ENCODE measurements at regions not wholly inside any gene's neighbourhood (a gene's known extent, or its start where the extent isn't known, plus 50 kb on each side); places are given as distances from the start of the nearest gene placed in this dataset.

- no peak for DNase-seq
These were observed 212.5 kb upstream of the CNR1 start for GRCh38 chr6:88378639-88379038.

DNA sequence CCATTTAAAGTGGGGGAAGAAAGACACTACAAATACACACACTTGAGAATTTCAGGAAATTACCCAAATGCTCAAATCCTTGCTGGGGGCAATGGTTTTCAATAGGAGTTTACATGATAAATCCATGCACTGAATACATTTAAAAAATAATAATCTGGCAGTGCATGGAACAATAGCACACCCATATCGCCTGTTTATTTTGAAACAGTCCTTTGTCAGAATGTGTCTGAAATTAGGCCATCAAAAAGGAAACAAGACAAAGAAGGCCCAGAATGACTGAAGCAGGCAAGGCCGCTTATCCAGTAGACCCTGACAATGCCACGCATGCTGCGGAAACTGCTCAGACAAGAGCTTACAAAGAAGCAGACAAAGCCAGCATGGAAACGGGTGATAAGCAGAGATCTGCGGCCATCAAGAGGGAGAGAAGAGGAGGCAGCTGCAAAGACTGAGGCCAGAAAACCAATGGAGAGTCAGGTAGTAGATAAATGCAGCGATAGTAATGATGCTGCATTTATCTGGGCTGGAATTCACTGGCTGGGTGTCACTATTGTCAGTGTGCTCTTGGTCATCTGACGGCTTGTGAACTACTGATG is 211.9 kb upstream of the CNR1 start:
- no peak for DNase-seq

GRCh38 chr6:88376768-88377387 is 210.7 kb upstream of the CNR1 start:
- DNase-seq = no peak

DNA sequence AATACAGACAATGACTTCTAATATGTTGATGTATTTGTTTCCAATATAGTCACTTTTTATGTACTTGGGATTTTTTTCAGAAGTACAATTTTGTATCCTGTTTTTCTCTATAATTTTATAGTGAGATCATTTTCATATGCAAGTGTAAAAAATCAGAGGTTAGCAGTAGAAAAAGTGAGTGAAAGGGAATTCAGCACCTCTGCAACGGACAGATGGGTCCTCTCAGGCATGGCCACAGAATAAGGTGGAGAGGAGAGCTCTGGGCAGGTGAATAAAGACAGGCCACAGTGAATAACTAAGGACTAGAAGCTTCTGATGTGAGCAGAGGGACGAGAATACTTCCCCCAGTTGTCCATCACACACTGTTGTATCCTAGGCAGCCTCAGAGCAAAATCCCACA is 210.1 kb upstream of the CNR1 start:
- DNase-seq = no peak

DNA sequence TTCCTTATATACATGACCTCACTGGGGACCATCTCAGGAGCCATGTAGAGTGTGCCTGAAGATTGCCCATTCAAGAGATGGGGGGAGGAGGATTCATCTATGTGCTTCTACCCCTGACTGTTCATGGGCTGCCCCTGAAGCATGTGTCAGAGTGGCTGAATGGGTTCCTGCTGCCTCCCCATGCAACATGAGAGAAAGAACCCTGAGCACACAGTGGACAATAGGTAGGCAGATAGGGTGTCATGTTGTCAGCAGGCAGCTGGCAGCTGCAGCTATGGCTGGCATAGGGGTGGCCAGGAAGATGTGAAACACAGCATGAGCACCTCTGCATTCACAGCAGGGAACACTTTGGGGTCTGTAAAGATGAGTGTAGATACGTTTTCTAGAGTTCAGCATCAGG is 208.4 kb upstream of the CNR1 start:
- DNase-seq = no peak

DNA sequence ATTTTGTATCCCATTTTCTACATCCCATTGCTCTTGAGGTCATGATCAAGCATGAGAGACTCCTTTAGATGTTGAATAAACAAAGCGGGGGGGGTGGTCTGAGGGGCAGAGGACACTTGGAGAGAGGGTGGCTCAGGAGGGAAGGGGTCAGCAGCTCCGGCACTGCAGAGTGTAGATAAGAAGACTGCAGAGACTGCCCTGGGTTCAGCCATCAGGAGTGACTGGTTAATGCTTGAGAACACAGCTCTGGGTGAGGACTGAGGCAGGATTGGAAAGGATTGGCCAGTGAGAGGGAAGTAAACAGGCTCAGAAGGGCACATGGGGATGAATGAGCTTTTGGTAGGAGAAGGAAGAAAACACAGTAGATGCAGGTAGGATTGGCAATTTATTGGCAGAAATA is 205.3 kb upstream of the CNR1 start:
- DNase-seq = no peak

- no peak for DNase-seq
These were observed 204.1 kb upstream of the CNR1 start for GRCh38 chr6:88370127-88370710.

DNA sequence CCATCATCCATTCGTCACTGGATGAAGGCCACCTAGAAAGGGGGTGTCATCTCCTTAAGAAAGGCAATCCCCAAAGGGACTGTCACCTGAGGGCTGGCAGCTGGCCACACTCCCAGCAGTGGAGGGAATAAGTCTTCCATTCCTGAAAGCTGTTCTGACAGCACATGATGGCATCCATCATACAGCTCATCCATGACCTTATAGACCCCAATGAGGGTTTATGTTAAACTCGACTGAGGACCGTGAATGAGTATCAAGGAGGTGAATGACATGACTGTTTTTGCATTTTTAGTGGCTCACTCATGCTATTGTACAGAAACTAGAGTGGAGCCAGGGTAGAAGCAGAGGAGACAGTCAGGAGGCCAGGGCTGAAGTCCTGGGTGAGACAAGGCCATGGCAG is 203.1 kb upstream of the CNR1 start:
- no peak for DNase-seq

- DNase-seq = no peak
These were observed 202.1 kb upstream of the CNR1 start for GRCh38 chr6:88368071-88368787.

DNA sequence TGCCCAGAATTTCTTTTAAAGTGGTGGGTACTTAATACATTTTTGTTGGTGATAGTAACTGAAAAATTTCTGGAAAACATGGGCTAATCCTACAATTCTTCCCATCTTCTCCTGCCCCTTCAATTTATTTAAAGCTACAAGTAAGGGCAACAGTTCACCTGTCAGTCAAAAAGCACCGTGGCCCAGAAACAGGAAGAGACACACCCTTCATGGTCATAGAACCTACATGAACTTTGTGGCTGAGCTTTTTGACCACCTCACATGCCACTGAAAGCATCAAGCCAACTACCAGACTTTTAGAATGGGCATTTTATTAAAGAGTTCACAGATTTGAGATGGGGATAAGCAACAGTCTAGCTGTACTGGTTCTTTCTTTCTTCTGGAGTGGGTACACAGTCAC is 201.1 kb upstream of the CNR1 start:
- no peak for DNase-seq

GRCh38 chr6:88366672-88367071 is 200.5 kb upstream of the CNR1 start:
- no peak for DNase-seq

GRCh38 chr6:88365656-88366055 is 199.5 kb upstream of the CNR1 start:
- DNase-seq = no peak

- DNase-seq = no peak
These were observed 199.1 kb upstream of the CNR1 start for GRCh38 chr6:88365230-88365629.

- DNase-seq = no peak
These were observed 195.6 kb upstream of the CNR1 start for GRCh38 chr6:88361754-88362153.

GRCh38 chr6:88361298-88361697 is 195.2 kb upstream of the CNR1 start:
- DNase-seq = no peak

- DNase-seq = no peak
These were observed 194.2 kb upstream of the CNR1 start for GRCh38 chr6:88360203-88360797.

DNA sequence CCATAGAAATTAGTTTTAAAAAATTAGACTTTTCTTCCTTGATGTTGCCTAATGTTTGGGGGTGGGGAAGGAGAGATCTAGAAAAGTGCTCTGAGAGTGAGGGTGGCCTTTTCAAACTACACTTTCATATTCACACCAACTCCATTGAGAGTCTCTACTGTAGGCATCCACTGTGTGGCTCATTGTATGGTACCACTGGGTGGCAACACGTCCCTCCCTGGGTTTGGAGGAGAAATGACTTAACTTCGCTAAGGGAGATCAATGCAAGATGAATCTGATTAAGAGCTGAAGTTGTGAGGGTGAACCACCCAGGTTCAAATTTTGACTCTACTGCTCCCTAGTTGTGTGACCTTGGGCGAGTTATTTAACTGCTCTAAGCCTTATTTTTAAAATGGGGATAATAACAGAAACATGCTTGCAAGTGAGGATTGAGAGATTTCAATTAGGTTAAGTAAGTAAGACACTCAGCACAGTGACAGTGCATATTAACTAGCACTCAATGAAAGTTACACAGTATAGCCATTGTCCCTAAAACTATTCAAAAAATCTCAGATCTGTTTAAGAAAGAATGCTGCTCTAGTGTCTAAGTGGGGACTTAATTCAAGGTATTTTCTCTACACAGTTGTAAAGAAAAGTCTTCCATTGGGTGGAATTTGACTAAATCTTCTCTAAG is 193.5 kb upstream of the CNR1 start:
- DNase-seq = no peak

DNA sequence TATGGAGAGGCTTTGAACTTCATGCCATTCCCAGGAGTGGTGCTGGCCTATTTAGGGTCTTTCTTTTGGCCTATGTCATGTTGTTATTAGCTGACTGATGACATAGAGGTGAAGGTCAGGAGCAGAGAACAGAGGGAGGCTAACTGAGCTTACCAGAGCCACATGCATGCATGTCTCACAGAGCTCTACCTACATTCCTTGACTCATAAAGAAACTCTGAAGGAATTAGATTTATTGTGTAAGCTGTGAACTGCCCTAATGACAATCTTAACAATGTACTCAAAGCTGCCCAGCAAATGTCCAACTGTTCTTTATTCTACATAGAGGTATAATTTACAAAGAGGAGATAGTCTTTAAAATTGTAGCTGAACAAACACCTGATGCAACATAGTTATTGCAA is 192.7 kb upstream of the CNR1 start:
- no peak for DNase-seq

DNA sequence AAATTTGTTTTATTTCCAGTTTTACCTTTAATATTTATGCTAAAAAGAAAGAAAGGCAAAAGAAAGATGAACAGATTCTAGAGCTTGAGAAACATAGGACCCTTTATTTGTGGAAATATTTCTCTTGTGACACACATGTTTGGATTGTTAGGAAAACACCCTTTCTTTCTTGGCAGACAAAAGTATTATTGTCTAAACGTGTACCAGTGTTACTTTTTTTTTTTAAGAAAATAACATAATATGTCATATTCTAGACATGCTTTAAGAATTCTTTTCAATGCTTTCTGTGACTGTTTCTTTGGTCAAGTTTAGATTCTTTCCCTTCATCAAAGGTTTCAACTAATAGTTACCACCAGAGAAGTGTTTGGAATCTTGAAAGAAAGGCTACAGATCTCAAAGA is 183.4 kb upstream of the CNR1 start:
- no peak for DNase-seq

DNA sequence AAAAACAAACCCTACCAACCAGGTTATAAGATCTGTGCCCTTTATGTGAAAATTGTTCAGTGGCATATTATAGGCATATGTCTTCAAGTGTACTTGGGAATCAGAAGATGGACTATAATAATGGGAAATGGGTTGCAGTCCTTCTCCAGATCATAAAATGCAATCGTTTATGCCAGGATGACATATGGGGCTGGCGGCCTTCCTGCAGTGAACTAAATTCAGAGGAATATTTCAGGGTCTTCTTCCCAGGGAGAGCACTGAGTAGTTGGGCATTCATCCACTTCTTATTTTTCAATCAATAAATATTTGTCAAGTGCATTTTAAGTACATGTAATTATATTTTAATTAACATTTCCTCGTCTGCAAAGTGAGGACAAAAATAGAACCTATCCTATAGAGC is 176.2 kb upstream of the CNR1 start:
- DNase-seq = no peak

DNA sequence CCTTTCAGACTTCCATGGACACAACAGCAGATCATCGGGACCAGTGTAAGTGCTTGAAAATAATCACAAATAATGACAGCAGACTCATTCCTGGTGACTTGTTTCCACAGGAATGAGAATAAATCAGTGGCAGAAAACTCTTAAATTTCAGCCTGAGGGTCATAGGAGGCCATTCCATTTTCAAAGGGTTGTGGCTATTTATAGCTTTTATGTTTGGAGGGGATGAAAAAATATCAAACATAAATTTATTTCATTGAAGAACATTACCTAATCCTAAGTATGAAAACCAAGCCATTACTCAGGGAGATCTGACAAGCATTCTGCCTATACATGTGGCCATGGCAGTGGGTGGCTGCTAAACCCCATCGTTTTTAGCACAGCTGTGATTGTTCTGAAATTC is 173.6 kb upstream of the CNR1 start:
- no peak for DNase-seq

GRCh38 chr6:88321306-88321705 is 155.2 kb upstream of the CNR1 start:
- no peak for DNase-seq

DNA sequence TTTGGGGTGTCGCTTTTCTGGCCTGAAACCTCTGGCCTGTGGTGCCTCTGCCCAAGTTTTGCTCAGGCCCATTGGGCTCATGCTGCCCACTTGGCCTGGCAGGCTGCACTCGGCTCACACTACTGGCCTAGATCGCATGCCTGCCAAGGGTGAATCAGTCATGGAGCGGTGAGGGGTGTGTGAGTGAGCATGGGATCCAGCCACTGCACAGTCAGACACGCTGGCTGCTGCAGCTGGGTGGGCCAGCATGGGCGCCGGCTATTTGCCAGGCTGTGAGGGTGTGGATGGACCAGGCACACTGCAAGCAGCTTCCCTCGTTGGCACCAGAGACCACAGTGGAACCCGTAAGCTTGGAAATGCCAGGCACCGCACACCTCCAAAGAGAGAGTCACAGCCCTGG is 145.4 kb upstream of the CNR1 start:
- DNase-seq = no peak
